HG03139 (cell line): ENCODE measurements at regions not wholly inside any gene's neighbourhood (a gene's known extent, or its start where the extent isn't known, plus 50 kb on each side); places are given as distances from the start of the nearest gene placed in this dataset.
"Not testable (repeated sequence)": the region's sequence is repeated elsewhere in the genome, so short reads cannot be mapped to it uniquely, and the experiment has no call there.

ENCODE experiments used
- ATAC-seq: cut with Tn5 transposase; IDR thresholded peaks from one replicate; pipeline ENCODE4 v1.9.1; 2021; ENCODE audit not compliant: unreplicated experiment

DNA sequence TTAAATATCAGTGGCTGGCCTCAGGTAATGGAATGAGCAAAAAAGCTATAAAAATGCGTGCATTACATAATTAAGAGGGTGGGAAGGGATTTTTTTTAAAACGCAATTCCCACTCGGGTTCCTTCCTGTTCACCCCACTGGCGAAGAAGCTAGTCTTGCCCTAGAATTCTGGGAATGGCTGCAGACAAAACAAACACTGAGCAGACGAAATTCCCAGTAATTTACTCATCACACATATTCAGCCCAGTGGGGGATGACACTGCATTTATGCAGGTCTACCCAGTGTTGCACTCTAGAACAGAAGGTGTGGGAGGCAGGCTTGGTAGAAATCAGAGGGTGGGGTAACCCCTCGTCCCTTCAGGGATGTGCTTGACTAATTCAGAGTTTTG lies 2695.0 kb upstream of the DEFB115 start:
- no peak for ATAC-seq

DNA sequence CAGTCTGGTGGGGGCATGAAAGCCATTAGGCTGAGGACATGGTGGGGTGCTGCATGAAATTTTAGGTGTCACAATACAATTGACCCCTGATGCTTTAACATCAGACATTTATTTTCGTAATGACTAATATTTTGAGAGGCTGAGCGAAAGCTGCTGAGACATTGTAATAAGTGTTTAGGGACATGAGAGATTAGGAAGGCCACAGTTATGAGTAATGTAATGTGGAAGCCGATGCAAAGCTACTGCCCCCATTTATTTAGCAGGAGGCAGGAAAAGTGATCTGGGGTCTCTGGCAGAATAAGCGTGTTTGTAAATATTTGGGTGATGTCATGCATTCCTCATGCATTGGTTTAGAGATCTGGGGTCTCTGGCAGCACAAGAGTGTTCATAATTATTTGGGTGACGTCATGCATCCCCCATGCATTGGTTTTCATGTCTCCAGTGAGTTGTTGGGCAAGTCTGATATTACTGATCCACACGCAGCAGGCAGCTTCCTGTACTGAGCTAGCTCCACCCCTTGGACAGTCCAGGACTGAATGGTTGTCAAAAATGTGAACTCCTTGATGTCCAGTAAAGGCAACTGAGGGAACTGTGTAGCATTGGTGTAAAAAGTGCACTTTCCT lies 2694.5 kb upstream of the DEFB115 start:
- not testable (repeated sequence) for ATAC-seq

DNA sequence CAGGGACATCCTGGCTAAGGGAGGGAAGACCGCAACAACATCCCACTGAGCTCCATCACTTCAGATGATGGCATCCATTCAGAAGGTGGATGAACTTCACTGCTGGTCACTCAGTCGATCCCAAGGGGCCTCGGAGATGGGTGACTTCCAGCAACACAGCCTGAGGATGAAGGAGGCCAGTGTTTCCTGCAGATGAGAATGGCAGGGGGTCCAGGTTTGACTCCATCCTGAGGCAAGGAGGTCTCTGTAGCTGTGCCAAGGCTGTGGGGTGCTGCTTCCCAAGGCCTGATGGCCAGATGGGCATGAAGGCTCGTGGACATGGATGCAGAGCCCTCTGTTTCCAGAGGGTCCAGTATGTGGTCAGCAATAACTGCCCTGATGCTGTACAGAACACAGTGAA lies 2693.4 kb upstream of the DEFB115 start:
- not testable (repeated sequence) for ATAC-seq

DNA sequence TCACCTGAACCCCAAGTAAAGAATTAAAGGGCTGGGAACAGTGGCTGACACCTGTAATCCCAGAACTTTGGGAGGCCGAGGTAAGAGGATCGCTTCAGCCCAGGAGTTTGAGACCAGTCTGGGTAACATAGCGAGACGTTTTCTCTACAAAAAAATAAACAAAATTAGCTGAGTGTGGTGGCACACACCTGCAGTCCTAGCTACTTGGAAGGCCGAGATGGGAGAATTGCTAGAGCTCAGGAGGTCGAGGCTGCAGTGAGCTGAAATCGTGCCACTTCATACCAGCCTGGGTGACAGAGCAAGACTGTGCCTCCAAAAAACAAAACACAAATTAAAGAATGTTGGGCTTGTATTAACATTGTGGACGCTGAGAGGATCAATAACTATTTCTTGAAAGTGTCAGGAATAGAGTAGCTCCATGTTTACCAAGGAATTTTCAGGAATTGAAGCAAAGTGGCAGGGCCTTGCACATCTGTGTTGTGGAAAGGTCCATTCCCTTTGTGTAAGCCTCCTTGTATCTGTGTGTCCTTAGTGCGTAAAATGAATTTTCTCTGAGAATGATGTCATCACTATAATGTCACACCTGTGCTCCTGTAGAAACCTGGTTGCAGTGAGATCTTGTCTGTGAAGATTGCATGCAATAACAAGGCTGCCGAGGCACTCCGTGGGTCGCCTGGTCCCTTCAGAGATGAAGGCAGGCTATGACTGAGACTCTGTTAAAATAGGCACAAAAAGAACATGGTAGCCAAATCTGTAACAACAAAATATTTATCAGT lies 2692.6 kb upstream of the DEFB115 start:
- ATAC-seq: not testable (repeated sequence)

DNA sequence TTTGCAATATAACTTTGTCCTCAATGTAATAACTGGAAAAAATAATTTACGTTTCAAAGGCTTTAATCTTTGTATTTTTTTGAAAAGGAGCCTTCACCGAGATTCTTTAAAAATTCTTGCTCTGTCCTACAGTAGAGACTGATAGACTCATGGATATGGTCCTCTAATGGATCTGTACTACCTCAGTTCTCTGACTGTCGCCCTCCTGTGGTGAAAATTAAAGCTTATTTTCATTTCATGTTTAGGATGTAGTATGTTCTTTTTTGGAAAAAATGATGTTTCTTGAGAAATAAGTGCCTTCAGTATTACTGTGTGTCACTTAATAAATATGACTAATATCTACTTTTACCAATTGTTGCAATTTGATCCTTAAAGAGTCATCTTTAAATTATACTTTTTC lies 2681.5 kb upstream of the DEFB115 start:
- not testable (repeated sequence) for ATAC-seq

DNA sequence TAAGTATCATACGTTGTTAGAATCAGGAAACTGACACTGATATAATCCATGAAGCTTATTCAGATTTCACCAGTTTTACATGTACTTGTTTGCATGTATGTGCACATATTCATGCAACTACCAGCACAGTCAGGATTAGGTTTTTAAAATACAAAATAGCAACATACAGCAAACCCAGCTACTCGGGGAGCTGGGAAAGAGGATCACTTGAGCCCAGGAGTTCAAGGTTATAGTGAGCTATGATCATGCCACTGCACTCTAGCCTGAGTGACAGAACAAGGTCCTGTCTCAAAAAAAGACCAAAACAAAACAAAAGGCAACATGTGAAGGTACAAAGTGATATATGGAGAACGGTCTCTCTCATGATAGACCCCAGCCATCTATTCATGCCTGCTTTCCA lies 2665.8 kb upstream of the DEFB115 start:
- ATAC-seq: not testable (repeated sequence)

DNA sequence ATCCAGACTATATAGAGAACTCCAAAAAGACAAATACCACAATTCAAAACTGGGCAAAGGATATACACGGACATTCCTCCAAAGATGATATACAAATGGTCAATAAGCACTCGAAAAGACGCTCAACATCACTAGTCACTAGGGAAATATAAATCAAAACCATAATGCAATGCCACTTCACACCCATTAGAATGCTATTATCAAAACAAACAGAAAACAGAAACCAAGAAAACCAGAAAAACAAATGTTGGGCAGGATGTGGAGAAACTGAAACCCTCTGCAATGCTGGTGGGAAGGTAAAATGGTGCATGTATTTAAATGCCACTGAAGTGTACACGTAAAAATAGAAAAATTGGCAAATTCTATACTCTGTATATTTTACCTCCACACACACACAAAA lies 2664.1 kb upstream of the DEFB115 start:
- ATAC-seq: not testable (repeated sequence)

DNA sequence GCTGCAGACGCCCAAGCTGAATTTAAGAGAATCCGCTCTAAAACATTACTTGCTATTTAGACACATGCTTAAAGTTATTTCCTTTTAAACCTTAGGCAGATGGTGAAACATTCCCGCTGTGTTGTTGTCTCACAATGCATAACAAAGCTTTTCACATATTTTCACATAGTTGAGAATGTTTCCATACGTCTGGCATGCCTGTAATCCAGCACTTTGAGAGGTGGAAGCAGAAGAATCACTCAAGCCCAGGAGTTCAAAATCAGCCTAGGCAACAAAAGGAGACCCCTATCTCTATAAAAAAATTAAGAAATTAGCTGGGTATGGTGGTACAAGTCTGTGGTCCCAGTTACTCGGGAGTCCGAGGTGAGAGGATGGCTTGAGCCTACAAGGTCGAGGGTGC lies 2663.0 kb upstream of the DEFB115 start:
- ATAC-seq: not testable (repeated sequence)

DNA sequence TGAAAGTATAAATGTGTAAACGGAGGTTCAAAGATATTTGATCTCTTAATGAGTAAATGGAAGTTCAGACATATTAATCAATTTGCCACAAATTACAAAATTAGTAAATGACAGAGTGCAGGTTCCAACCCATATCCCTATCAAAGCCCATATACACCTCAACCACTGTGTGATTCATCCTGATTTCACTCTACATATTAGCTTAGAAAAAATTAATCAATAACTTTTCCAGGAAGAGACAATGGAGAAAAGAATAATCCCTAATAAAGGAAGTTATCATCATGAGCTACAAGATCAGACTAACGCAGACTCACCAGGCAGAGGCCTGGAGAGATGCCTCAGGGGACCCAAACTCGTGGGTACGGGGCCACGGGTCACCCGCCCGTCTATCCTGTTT lies 2655.5 kb upstream of the DEFB115 start:
- not testable (repeated sequence) for ATAC-seq

DNA sequence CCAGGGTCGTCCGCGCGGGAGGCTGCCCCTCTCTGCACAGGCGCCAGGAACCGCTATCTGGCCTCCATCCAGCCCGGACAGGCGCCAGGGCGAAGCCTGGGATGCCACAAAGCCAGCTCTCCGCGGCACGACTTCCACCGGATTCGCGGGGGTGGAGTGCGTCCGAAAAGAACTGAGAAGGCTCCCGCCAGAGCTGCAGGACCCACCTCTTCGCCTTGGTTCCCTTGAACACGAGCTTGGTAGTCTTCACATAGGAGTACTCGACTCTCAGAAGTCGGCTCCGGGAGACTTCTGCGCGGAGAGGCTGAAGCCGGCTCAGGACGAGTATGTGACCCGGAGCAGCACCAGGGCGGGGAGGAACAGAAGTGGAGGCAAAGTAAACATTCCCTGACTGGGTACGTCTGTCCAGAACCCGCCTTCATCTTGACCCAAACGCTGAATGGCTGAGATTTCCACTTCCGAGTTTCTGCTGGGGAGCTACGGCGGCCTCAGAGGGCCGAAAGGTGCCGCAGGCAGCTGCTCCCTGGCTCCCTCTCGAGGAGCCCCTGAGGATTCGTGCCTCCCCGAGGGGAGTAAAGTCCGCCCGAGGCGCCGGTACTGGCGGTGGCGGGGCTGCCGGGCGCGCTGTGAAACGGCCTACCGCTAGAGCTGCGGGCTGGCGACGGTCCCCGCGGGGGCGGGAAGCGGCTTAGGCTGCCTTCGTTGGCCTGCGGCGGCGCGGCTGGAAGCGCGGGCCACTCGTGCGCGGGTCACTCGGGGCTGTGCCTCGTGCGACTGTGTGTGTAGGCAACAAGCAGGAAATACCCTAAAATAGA lies 2654.9 kb upstream of the DEFB115 start:
- ATAC-seq: peak; percentile 98

DNA sequence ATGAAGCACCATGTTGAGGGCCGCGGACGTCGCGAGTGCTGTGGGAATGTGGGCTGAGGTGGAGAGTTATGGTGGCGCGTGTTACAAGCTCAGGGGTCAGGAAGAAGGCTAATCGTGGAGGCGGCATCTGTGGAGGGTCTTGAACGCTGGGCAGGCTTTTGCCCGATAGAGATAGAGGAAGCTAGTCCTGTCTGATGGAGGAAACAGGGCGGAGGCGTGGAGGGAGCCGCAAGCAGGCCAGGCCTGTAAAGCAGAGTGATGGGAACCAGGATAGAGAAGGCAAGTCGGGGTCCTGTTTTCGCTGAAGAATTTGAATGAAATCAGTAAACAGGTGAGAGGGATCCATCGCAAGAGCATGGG lies 2654.3 kb upstream of the DEFB115 start:
- not testable (repeated sequence) for ATAC-seq

DNA sequence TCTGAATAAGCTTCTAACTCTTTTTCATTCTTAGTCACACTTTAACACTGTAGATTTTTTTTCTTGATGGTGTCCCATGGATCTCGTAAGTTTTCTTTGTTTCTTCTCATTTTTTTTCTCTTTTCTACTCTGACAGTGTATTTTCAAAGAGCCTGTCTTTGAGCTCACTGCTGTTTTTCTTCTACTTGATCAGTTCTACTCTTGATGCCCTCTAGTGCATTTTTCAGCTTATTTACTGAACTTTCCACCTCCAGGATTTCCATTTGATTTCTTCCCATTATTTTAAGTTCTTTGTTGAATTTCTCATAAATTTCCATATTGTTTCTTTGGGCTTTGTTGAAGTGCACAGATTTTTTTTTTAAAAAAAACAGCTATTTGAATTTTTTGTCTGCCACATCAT lies 2641.1 kb upstream of the DEFB115 start:
- no peak for ATAC-seq

DNA sequence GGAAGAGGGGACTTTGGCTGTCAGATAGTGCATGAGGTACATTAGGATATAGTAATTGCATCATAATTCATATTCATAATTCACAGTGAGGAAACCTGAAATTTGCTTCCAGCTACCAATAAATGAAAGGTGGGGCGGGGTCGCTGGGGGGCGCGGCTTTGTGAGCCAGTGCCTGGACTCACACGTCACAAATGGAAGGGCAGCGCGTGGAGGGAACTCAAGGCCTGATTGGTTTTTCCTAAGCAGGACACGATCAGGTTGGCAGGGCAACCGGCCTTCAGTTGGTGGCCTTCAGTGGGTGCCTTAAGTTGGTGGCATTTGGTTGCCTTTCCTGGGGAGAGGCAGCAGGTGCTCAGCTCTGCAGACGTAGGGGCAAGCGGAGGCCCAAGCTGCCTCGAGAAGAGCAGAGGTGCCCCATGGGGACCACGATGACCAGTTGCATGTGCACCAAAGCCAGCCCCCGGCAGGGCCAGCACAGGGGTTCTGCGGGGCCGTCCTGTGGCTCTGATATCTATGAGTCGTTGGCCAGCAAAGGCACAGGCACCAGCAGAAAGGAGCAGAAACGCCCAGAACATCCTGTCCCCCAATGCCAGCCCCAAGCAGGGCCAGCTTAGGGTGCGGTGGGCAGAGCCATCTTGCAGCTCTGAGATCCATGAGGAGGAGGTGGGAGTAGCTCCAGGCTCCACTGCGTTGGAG lies 2637.4 kb upstream of the DEFB115 start:
- ATAC-seq: not testable (repeated sequence)

DNA sequence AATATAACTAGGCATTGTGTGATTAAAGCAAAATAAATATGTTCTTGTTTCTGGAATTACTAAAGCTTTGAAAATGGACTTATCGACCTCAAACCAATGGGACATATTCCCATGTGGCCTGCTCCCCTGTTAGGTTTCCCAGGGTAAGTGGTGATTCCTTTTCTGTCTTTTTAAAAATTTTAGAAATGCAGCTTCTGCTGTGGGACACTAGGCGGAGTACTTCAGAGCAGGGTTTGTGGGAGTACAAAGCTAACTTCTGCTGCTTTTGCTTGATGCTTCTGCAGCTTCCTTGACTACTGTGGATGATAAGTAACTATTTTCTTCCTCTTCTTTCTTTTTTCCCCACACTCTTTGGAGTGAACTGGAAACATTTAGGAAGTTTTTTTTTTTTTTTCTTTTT lies 2632.4 kb upstream of the DEFB115 start:
- not testable (repeated sequence) for ATAC-seq

DNA sequence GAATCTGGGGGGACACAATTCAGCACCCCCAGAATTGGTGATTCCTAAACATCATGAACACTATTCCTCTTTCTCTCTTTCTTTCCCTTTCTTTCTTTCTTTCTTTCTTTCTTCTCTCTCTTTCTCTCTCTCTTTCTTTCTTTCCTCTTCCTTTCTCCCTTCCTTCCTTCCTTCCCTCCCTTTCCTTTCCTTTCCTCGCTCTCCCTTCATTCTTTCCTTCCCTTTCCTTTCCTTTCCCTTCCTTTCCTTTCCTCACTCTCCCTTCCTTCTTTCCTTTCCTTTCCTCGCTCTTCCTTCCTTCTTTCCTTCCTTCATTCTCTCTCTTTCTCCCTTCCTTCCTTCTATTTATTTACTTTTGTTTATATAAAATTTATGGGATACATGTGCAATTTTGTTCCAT lies 2616.6 kb upstream of the DEFB115 start:
- not testable (repeated sequence) for ATAC-seq
